Thoracic aorta (tissue), 2 donors: ENCODE measurements at regions not wholly inside any gene's neighbourhood (a gene's known extent, or its start where the extent isn't known, plus 50 kb on each side); places are given as distances from the start of the nearest gene placed in this dataset.

ENCODE experiments used
- ATAC-seq: fragments of 150-250 bp; one replicate; pipeline ENCODE4 v1.8.0; 2017; ENCODE audit warnings: low read depth; ENCODE audit not compliant: insufficient number of reproducible peaks, low FRiP score
- DNase-seq: peaks from one replicate; pipeline ENCODE4 v3.0.0-alpha.2; 2020; ENCODE audit warnings: low spot score
- H3K27ac ChIP-seq, 2 donors: fragments of 200-600 bp; sonication (generic); 1 replicate in 1 of 2; 2 replicates in 1 of 2; pipeline ENCODE4 v1.5.1; 2016; ENCODE audit warnings: mild to moderate bottlenecking in 2 of 2, moderate library complexity in 2 of 2
- H3K27me3 ChIP-seq: fragments of 200-600 bp; sonication (generic); replicated peaks from 2 replicates; pipeline ENCODE4 v1.6.0; 2016; ENCODE audit warnings: mild to moderate bottlenecking; ENCODE audit not compliant: insufficient read depth
- H3K36me3 ChIP-seq: fragments of 200-600 bp; sonication (generic); one replicate; pipeline ENCODE4 v1.5.1; 2016
- H3K4me1 ChIP-seq, 2 donors: fragments of 200-600 bp; sonication (generic); 1 replicate in 1 of 2; 2 replicates in 1 of 2; pipeline versions ENCODE4 v1.5.1 to v1.6.0; 2016; ENCODE audit warnings: low read depth in 2 of 2, mild to moderate bottlenecking in 1 of 2; ENCODE audit not compliant: control insufficient read depth in 1 of 2
- H3K4me3 ChIP-seq: fragments of 200-600 bp; sonication (generic); 2 replicates; pipeline ENCODE4 v1.5.1; 2016; ENCODE audit warnings: mild to moderate bottlenecking
- H3K9me3 ChIP-seq: fragments of 200-600 bp; sonication (generic); 2 replicates; pipeline ENCODE4 v1.5.1; 2016
- TF ChIP-seq, protein P1 (sequence below): fragments of 200-600 bp; sonication (generic); IDR thresholded peaks from one replicate; pipeline ENCODE4 v1.5.1; 2019; ENCODE audit warnings: antibody characterized with exemption

DNA sequence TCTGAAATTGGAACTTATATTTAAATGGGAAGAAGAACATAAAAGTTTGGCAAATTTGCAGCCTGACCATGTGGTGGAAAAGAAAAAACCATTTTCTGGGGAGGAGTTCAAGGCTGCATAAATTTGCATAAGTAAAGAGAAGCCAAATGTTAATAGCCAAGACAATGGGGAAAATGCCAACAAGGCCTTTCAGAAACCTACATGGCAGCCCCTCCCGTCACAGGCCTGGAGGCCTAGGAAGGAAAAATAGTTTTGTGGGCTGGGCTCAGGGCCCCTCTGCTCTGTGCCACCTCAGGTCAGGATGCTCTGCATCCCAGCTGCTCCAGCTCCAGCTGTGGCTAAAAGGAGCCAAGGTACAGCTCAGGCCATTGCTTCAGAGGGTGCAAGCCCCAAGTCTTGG lies 67.6 kb upstream of the CCDC60 start:
- TF ChIP-seq, protein P1, sequence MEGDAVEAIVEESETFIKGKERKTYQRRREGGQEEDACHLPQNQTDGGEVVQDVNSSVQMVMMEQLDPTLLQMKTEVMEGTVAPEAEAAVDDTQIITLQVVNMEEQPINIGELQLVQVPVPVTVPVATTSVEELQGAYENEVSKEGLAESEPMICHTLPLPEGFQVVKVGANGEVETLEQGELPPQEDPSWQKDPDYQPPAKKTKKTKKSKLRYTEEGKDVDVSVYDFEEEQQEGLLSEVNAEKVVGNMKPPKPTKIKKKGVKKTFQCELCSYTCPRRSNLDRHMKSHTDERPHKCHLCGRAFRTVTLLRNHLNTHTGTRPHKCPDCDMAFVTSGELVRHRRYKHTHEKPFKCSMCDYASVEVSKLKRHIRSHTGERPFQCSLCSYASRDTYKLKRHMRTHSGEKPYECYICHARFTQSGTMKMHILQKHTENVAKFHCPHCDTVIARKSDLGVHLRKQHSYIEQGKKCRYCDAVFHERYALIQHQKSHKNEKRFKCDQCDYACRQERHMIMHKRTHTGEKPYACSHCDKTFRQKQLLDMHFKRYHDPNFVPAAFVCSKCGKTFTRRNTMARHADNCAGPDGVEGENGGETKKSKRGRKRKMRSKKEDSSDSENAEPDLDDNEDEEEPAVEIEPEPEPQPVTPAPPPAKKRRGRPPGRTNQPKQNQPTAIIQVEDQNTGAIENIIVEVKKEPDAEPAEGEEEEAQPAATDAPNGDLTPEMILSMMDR, result no peak
- no peaks in the 10 kb centered on the region for H3K27me3 ChIP-seq
- H3K4me1 ChIP-seq, result no peaks in the 10 kb centered on the region
- DNase-seq (no peak), ATAC-seq (no peak)
- H3K36me3 ChIP-seq, result no peaks in the 10 kb centered on the region
- H3K4me3 ChIP-seq, result no peak overlapping the region
- H3K27ac ChIP-seq, result no peak overlapping the region
- H3K9me3 ChIP-seq, result no peaks in the 10 kb centered on the region

DNA sequence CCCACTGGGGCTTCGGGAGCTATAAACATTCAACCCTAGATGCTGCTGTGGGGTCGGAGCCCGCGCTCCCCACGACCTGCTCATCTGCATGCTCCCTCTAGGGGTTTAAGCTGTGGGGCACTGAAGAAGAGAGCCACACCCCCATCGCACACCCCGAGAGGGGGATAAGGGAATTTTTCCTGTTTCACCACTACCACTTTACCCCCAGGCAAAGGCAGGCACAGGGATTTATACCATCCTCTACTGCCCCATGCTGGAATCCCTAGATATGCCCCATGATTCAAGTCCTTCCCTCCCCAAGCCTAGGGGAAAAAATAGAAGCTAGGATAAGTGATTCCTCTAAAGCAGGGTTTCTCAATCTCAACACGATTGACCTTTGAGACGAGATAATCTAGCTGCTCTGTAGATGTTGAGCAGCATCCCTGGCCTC lies 59.9 kb upstream of the CCDC60 start:
- DNase-seq (no peak), ATAC-seq (no peak)
- TF ChIP-seq, protein P1, result no peak
- Histone ChIP-seq H3K4me3 (no peak overlapping the region), H3K27ac (no peak overlapping the region), H3K9me3 (no peaks in the 10 kb centered on the region), H3K27me3 (no peaks in the 10 kb centered on the region), H3K4me1 (no peaks in the 10 kb centered on the region), H3K36me3 (no peaks in the 10 kb centered on the region)

DNA sequence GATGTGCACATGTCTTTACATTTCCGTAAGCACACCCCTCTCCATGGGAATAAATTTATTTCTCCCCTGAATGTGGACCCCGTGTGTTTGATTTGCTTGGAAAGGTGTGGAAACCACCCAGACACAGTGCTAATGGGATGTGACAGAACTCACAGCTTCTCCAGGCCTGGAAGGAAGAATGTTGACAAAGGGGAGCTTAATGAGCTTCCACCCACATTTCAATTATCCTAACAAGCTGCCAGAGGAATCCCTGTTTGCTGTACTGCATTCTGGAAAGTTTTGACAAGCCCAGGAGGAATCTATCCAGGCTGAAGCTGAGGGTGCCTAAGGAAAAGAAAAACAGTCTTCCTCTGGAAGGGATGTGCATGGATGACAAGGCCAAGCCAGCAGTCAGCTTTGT lies 51.2 kb upstream of the CCDC60 start:
- DNase-seq (no peak), ATAC-seq (no peak)
- H3K36me3 ChIP-seq, result no peaks in the 10 kb centered on the region
- no peaks in the 10 kb centered on the region for H3K4me1 ChIP-seq
- H3K9me3 ChIP-seq, result no peaks in the 10 kb centered on the region
- H3K27me3 ChIP-seq, result no peaks in the 10 kb centered on the region
- no peak overlapping the region for H3K27ac ChIP-seq
- H3K4me3 ChIP-seq, result no peak overlapping the region
- TF ChIP-seq, protein P1, result no peak
